ENCODE measurements at regions not wholly inside any gene's neighbourhood (a gene's known extent, or its start where the extent isn't known, plus 50 kb on each side); places are given as distances from the start of the nearest gene placed in this dataset.
"Not testable (repeated sequence)": the region's sequence is repeated elsewhere in the genome, so short reads cannot be mapped to it uniquely, and the experiment has no call there.

- no peak for DNase-seq
These were observed 1044.7 kb downstream of the BRD1 start for GRCh38 chr22:48782811-48783511.

GRCh38 chr22:48782326-48782725, 1045.3 kb downstream of the BRD1 start:
- DNase-seq, result no peak

DNA sequence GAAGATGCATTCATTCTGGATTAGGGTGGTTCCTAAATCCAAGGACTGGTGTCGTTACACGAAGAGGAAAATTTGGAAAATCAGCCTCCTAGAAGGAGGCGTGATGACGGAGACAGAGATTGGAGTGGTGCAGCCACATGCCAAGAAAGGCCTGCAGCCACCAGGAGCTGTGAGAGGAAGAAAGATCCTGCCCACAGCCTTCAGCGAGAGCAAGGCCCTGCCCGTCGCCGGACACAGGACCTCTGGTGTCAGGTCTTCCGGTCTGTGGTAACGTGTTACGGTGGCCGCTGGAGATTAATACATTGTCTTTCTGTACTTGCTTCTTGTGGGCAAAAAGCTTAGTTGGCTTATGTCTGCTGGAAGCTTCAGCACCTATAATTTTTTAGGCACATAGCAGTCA, 1045.8 kb downstream of the BRD1 start:
- DNase-seq, result no peak

DNA sequence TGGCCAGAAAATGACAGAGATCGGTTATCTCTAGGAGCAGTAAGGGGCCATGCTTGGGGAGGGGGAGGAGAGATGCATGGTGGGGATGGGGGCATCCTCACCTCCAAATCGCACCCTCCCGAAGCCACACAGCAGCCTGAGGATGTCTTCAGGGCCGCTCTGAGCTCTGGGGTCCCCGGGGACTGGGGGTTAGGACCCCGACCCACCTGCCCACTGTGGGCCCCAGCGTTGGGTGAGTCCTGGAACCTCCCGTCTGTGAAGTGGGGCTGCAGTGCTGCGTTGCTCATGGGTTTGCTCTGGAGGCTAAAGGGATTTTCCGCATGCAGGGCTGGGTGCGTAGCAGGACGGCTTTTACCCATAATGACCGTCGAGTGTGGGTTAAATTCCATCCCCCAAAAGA, 1046.3 kb downstream of the BRD1 start:
- no peak for DNase-seq

DNA sequence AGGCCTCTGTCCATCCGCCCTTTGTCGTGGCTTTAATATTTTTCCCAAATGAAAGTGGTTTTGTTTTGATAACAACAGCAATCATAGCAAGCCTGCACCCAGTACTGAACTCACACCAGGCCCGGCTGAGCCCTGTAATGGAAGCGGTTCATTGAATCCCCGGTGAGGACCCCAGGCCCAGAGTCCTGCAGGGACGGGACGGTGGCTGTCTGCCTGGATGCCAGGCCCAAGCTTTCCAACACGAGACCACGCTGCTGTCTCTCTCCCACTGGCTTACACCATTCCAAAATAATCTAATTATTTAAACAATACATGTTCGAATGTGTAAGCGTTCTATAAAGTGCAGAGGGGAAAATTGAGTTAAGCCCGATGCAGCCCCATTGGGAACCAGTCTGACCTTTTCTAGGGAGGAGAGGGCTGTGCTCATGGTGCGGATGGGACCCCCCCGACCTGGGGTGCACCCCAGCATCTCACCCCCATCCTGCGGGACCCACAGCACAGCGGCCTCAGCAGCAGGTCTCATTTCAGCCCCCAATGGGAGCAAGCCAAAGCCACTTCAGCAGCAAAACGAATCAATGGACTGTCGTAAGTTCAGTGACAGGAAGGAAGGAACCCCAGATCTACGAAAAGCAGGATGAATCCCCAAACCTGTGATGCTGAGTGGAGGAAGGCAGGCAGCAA, 1046.9 kb downstream of the BRD1 start:
- DNase-seq, result no peak

DNA sequence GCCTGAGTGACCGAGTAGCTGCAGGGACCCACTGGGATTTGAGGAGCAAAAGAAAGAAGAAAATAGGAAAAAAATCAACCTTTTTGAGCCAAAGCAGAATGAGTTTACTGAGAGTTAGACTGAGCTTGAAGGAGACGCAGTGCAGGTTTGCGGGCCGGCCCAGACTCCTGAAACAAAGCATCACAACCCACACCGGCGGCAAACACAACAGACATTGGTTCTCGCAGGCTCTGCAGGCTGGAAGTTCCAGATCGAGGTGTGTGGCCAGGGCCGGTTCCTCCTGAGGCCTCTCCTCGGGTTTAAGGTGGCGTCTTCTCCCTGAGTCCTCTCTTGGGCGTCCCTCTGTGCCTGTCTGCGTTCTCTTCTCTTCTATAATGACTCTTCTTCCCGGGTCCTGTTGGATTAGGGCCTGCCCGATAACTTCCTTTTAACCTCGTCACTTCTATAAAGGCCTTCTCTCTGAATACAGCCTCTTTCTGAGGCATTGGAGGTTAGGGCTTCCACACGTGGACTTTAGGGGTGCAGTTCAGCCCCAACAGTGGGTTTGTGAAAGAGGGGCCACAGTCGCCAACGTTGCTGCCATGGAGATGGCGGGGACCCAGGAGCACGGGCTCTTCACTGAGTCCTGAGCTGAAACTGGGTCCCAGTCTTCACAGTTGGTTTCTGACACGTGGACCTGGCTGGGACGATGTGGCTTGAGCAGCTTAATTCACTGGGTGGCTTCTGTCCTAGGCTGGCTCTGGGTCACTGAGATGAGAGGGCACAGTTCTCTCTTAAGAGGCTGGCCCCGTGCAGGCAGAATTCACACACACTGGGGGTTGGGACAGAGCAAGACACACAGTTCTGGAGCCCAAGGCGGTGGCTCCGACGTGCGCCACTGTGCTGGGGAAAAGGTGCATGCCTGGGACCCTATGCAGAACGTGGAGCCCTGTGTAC, 1047.7 kb downstream of the BRD1 start:
- DNase-seq, result no peak

GRCh38 chr22:48779211-48779643, 1048.4 kb downstream of the BRD1 start:
- no peak for DNase-seq

DNA sequence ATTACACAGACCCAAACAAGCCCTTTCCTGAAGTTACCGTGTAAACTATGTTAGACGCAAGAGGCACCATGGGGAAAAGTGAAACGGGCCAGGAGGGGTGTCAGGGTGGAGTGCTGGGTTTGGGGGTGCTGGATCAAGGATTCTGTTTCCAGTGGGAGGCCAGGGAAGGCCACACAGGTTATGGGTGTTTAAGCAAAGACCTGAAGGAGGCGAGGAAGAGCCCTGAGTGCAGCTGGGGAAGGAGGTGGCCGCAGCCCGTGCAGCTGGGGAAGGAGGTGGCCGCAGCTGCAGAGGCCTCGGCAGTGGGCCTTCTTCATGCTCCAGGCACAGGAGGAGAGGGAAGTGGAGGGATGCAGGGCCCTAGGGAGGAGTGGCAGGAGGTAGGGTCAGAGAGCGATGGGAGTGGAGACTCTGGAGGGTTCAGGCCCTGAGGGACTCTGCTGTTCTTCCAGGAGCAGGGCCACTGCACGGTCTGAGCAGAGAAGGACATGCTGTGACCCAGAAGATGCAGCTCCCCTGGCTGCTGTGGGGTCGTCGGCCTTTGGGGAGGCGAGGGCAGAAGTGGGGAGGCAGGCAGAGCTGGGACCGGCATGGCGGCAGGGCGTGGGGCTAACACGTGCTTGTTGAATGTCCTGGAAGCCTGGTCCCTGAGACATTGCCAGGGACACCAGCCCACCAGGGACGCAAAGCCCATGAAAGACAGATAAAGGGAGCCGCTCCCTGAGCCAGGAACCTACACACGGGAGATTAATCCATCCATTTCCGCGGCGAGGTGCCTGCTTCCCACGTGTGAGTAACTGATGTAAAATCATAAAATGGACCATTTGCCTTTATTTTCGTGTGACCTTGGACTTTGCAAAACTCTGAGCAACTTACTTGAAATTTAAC, 1049.1 kb downstream of the BRD1 start:
- no peak for DNase-seq

DNA sequence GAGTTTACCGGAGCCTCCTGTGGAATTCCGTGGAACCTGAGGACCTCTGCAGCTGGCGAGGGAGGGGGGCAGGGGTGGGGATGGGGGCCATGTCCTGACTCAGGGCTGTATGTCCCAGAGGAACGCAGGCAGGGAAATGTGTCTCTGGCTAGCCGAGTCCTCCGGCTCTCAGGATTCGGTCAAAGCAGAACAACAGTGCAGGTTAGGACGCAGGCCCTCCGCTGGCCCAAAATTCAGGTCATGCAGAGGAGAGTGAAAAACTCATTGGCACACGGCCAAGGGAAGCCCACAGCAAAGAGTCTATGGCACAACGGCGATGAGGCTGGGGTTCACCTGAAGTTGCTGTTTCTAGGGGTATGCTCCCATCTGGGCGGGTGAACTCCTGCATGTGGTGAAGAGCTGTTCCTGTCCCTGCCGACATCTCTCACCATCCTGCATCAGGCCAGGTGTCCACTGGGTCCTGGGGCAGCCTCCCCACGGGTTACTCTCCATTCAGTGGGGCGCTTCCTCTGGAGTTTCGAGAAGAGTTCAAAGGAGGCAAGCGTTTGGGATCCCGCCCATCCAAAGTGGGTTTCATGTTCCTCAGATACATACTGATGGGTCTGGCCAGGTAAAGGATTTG, 1055.3 kb downstream of the BRD1 start:
- DNase-seq, result no peak

- no peak for DNase-seq
These were observed 1062.1 kb downstream of the BRD1 start for GRCh38 chr22:48765595-48765994.

DNA sequence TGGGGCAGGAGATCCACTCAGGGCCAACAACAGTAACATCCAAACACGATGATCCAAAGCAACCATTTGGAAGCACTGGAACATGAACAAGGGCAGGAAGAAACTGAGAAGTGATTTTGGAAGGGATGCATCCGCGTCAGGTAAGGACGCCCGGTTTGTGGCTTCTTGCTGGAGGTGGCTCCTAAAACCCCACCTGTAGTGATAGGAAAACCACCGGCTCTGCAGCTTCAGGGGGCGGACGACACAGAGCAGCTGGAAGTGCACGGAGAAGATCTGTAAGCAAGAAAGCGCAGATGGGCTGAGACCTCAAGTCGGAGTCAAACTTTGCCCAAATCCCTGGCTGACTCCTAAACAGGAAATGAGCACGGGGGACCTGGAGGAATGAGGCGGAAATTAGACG, 1066.1 kb downstream of the BRD1 start:
- no peak for DNase-seq

DNA sequence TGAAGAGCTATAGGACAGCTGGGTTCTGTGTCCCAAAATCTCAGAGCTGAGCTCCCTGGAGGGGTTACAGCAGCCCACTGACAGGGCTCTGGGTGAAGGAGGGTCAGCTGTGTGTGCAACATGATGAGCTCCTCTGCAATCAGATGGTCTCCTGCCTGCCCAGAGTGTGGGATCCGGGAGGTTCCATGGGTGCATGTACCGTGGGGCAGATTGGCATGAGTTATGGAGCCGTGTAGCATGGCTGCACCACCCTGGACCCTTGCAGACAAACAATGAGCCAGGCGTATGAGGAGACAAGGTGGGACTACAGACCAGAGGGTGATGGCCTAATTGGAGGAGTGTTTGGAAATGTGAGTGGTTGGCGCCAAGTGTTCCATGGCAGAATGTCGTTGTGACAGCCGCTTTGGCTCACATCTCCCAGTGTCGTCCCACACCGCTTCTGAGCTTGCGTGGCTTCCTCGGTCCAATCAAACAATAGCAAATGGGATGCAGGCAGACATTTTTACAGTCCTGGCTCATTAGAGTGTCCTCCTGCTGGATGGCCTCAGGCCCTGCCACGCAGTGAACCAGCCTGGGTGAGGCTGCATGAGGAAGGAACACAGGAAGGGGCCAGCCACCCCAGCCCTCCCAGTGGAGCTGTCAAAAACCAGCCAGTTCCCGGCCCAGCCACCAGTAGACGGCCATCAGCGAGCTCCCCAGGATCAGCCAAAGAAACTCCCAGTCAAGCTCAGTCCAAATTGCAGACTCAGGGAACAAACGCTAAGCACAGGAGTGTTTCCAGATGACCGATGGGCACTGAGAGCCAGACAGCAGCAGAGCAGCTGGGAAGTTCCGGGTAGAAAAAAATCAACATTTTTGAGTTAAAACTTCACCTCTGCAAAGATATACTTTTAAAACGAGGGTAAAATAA, 1066.9 kb downstream of the BRD1 start:
- no peak for DNase-seq

GRCh38 chr22:48758881-48759875, 1068.5 kb downstream of the BRD1 start:
- no peak for DNase-seq

DNA sequence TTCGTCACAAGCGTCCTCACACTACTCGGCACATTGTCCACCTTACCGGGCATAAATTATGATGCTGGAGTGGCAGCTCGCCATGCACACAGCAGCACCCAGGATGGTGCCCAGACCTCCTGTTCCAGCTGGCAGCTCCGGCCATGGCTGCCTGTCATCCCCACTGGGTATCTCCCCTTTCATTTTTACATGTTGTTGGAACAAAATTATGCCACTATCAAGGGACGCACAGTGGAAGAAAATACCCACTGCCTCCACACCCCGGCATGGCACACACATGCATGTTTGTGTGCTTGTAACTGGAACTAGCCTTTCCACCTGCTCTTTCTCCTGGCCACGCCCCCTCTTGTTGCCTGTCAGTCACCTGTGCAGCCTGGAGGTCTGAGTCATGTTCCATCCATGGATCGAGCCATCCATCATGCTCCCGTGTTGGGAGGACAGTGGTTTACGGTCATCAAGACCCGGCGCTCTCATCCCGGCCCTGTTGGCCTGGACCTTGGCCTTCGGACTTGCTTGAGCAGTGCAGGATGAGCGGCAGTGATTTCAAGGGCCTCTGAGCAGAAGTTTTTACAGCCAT, 1069.6 kb downstream of the BRD1 start:
- no peak for DNase-seq

- no peak for DNase-seq
These were observed 1070.1 kb downstream of the BRD1 start for GRCh38 chr22:48757581-48757980.

- not testable (repeated sequence) for DNase-seq
These were observed 1070.5 kb downstream of the BRD1 start for GRCh38 chr22:48757135-48757534.

DNA sequence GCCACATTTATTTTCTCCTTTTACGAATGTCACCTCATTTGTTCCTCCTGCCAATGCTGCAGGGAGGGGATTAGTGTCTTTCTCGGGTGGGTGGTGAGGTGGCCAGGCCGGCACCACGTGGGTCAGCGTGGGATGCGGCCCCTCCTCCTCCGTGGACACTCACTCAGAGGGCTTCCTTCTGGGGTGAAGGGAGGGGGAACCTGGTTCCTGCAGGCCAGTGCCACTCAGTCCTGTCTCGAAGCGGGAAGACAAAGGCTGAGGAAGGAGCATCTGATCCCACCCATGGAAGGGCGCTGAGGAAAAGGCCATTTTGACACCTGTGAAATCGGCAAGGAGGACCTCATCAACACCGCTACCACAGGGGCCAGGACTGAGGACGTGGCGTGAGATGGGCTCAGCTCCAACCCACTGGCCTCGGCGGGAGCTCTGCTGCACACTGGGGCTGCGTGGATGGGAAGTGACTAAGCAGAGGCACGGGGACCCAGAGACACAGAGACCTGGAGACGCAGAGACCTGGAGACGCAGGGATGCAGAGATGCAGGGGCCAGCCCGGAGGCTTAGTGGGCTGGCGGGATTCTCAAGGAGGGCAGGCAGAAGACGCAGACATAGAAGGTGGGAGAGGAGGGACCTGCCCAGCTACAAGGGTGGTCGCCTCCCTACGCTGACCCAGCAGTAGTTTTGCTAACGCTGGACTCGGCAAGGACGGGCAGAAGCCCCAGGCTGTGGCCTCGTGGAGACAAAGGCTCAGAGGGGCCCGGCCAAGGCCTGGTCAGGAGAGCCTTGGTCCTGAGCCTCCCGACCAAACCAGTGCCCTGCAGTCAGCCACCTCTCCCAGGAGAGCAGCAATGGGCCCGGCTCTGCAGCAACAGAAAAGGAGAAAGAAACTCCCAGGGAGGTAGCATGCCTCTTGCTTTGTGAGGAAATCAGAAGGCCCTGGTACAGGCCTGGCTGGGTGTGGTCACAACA, 1071.2 kb downstream of the BRD1 start:
- no peak for DNase-seq
